ENCODE measurements at regions not wholly inside any gene's neighbourhood (a gene's known extent, or its start where the extent isn't known, plus 50 kb on each side); places are given as distances from the start of the nearest gene placed in this dataset.
A peak's percentile ranks its signal among the peaks of the same experiment; 100 is the strongest.

DNA sequence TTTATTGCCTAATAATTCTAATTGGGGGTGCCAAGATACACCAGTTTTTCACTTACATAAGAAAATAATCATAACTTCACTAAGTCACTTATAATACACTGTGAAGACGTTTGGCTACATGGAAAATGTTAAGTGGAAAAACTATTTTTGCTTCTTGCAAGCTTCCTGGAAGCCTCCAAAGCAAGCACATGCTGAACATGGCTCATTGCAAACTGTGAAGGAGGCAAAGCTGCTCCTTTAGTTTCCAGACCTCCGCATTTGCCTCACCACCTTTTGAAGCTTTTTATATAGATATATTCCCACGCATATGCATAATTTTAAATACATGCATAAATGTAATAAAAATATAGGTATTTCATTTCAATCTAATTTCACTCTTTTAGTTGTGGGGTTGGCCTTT, 285.6 kb upstream of the PRDM9 start:
- TF ChIP-seq, protein P1, sequence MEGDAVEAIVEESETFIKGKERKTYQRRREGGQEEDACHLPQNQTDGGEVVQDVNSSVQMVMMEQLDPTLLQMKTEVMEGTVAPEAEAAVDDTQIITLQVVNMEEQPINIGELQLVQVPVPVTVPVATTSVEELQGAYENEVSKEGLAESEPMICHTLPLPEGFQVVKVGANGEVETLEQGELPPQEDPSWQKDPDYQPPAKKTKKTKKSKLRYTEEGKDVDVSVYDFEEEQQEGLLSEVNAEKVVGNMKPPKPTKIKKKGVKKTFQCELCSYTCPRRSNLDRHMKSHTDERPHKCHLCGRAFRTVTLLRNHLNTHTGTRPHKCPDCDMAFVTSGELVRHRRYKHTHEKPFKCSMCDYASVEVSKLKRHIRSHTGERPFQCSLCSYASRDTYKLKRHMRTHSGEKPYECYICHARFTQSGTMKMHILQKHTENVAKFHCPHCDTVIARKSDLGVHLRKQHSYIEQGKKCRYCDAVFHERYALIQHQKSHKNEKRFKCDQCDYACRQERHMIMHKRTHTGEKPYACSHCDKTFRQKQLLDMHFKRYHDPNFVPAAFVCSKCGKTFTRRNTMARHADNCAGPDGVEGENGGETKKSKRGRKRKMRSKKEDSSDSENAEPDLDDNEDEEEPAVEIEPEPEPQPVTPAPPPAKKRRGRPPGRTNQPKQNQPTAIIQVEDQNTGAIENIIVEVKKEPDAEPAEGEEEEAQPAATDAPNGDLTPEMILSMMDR (IDR thresholded peaks at IDR 0.05), result no peak

- TF ChIP-seq, protein P1 (IDR thresholded peaks at IDR 0.05), result no peak
Measured at GRCh38 chr5:23217159-23217558, 290.2 kb upstream of the PRDM9 start.

DNA sequence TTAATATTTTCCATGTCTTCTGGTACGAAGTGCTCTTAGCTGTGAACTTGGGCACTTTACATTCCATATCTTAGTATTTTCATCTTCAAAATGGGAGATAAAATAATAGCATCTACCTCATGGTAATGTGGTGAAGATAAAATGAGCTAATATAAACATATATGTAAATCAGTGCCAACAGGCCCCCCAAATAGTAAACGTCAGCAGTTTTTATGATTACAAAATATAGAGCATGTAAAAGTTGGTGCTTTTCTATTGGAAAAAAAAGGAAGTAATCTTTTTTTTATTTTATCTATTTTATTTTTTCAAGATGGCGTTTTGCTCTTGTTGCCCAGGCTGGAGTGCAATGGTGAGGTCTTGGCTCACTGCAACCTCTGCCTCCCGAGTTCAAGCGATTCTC, 291.1 kb upstream of the PRDM9 start:
- TF ChIP-seq, protein P1 (IDR thresholded peaks at IDR 0.05), result no peak

DNA sequence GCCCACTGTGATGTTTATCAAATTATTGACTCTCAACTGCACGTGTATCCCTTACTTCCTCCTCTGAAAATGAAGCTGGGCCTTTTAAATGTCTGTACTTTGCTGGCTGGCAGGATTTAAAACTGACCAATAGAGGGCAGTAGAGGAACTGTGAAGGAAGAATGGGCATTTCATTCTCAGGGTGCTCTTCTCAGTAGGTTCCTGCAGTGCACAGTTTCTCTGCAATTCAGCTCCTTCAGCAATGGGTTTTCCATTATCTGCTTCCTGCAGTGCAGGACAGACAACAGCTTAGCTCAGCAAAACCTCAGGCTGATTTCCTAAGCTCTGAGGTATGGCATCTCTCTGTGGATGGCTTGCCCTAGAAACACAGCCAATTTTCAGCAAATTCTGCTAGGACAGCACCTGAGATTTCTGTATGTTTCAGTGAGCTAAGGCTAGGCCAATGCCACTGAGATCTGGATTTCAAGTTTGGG, 298.4 kb upstream of the PRDM9 start:
- TF ChIP-seq, protein P1 (IDR thresholded peaks at IDR 0.05), result peak; percentile 83

- TF ChIP-seq, protein P1 (IDR thresholded peaks at IDR 0.05), result no peak
Measured at GRCh38 chr5:23204111-23204510, 303.3 kb upstream of the PRDM9 start.

GRCh38 chr5:23169660-23170416, 316.7 kb upstream of the CDH12 start:
- TF ChIP-seq, protein P1 (IDR thresholded peaks at IDR 0.05), result no peak

DNA sequence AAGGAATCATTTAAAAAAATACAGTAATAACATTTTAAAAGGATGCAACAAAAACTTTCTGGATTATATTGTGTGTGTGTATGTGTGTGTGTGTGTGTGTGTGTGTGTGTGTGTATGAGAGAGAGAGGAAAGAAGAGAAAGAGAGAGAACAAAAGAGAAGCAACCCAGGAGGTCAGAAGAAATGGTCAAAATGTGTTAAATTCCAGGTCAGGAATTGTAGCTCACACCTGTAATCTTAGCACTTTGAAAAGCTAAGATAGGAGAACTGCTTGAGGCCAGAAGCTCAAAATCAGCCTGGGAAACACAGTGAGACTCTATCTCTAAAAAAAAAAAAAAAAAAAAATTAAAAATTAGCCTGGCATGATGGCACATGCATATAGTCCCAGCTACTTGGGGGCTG, 311.8 kb upstream of the CDH12 start:
- TF ChIP-seq, protein P1 (IDR thresholded peaks at IDR 0.05), result no peak
